ENCODE measurements at regions not wholly inside any gene's neighbourhood (a gene's known extent, or its start where the extent isn't known, plus 50 kb on each side); places are given as distances from the start of the nearest gene placed in this dataset.

DNA sequence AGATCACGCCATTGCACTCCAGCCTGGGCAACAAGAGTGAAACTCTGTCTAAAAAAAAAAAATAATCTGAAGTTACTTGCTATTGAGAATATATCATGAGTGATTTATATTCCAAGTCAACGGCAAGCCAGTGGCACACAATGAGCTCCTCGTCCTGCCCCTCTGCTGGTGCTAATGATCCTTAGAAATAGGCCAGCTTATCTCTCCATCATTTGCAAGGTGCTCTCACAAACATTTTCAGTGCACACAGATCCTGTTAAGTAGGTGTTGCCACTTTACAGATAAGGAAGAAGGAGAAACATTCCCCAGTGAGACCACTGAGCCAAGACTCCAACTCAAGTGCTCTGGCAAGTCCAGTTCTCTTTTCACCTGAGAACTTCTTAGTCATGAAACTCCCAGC, 91.3 kb upstream of the GPR45 start:
- TF ChIP-seq, protein P1, sequence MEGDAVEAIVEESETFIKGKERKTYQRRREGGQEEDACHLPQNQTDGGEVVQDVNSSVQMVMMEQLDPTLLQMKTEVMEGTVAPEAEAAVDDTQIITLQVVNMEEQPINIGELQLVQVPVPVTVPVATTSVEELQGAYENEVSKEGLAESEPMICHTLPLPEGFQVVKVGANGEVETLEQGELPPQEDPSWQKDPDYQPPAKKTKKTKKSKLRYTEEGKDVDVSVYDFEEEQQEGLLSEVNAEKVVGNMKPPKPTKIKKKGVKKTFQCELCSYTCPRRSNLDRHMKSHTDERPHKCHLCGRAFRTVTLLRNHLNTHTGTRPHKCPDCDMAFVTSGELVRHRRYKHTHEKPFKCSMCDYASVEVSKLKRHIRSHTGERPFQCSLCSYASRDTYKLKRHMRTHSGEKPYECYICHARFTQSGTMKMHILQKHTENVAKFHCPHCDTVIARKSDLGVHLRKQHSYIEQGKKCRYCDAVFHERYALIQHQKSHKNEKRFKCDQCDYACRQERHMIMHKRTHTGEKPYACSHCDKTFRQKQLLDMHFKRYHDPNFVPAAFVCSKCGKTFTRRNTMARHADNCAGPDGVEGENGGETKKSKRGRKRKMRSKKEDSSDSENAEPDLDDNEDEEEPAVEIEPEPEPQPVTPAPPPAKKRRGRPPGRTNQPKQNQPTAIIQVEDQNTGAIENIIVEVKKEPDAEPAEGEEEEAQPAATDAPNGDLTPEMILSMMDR (IDR thresholded peaks at IDR 0.05) = no peak
- no peak for TF ChIP-seq EZH2 (IDR thresholded peaks at IDR 0.05; ENCODE audit: borderline replicate concordance, insufficient read depth, low read depth, low read length, poor library complexity, severe bottlenecking)
